Mesothelial cell of epicardium (in vitro differentiated cells): ENCODE measurements at regions not wholly inside any gene's neighbourhood (a gene's known extent, or its start where the extent isn't known, plus 50 kb on each side); places are given as distances from the start of the nearest gene placed in this dataset.

Source experiments
- DNase-seq, 2 experiments: peaks; one replicate each; pipeline ENCODE4 v3.0.0; 2021; ENCODE audit warnings: low spot score in 2 of 2; ENCODE audit not compliant: unreplicated experiment in 2 of 2
- H3K27ac Mint-ChIP-seq: 2 replicates; pipeline ENCODE4 v1.8.0; 2021; ENCODE audit warnings: mixed read lengths
- H3K27me3 Mint-ChIP-seq: 2 replicates; pipeline ENCODE4 v1.8.0; 2021; ENCODE audit warnings: low read depth, mixed read lengths
- H3K36me3 Mint-ChIP-seq: 2 replicates; pipeline ENCODE4 v1.8.0; 2021; ENCODE audit warnings: mixed read lengths
- H3K4me1 Mint-ChIP-seq: 2 replicates; pipeline ENCODE4 v1.8.0; 2021; ENCODE audit warnings: mixed read lengths
- H3K4me3 Mint-ChIP-seq: 2 replicates; pipeline ENCODE4 v1.8.0; 2021; ENCODE audit warnings: mild to moderate bottlenecking, moderate library complexity, mixed read lengths
- H3K9me3 Mint-ChIP-seq: 2 replicates; pipeline ENCODE4 v1.8.0; 2021; ENCODE audit warnings: mixed read lengths
- TF ChIP-seq, protein P1 (sequence below): fragments of 200-600 bp; sonication (generic); IDR thresholded peaks from one replicate; pipeline ENCODE4 v1.5.0; 2021; ENCODE audit warnings: antibody characterized with exemption; ENCODE audit not compliant: unreplicated experiment

DNA sequence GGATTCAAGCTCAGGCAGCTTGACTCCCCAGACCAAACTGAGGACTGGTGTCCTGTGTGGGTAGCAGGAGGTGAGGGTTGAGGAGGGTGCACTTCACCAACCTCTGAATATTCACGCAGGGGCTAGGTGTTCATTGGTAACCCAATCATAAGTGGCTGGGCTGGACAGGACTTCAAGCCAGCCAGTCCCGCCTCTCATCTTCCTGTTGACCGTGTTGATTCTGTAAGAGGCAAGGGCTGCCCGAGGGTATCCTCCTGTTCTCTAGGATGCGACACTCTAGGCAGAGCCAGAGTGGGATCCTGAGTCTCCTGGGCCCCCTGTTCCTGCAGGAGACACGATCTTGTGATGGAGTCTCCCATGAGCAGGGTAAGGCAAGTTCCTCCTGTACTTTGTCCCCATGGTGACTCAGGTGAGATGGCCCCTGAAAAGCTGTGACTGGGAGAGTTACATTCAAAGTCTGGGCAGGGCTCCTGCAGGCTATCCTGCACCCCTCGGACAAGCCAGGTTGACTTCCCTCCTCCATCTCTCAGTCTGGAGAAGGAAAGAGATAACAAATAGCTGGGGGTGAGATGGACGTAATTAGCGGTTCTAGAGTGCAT, 58.1 kb upstream of the POMGNT2 start:
- TF ChIP-seq, protein P1, sequence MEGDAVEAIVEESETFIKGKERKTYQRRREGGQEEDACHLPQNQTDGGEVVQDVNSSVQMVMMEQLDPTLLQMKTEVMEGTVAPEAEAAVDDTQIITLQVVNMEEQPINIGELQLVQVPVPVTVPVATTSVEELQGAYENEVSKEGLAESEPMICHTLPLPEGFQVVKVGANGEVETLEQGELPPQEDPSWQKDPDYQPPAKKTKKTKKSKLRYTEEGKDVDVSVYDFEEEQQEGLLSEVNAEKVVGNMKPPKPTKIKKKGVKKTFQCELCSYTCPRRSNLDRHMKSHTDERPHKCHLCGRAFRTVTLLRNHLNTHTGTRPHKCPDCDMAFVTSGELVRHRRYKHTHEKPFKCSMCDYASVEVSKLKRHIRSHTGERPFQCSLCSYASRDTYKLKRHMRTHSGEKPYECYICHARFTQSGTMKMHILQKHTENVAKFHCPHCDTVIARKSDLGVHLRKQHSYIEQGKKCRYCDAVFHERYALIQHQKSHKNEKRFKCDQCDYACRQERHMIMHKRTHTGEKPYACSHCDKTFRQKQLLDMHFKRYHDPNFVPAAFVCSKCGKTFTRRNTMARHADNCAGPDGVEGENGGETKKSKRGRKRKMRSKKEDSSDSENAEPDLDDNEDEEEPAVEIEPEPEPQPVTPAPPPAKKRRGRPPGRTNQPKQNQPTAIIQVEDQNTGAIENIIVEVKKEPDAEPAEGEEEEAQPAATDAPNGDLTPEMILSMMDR: no peak
- H3K27ac Mint-ChIP-seq: no peak overlapping the region
- H3K9me3 Mint-ChIP-seq: peaks cover 21% of the 10 kb centered on the region
- peaks cover 9% of the 10 kb centered on the region for H3K27me3 Mint-ChIP-seq
- peaks cover 4% of the 10 kb centered on the region for H3K36me3 Mint-ChIP-seq
- no peak for DNase-seq
- H3K4me1 Mint-ChIP-seq: peaks cover 1% of the 10 kb centered on the region
- H3K4me3 Mint-ChIP-seq: no peak overlapping the region

DNA sequence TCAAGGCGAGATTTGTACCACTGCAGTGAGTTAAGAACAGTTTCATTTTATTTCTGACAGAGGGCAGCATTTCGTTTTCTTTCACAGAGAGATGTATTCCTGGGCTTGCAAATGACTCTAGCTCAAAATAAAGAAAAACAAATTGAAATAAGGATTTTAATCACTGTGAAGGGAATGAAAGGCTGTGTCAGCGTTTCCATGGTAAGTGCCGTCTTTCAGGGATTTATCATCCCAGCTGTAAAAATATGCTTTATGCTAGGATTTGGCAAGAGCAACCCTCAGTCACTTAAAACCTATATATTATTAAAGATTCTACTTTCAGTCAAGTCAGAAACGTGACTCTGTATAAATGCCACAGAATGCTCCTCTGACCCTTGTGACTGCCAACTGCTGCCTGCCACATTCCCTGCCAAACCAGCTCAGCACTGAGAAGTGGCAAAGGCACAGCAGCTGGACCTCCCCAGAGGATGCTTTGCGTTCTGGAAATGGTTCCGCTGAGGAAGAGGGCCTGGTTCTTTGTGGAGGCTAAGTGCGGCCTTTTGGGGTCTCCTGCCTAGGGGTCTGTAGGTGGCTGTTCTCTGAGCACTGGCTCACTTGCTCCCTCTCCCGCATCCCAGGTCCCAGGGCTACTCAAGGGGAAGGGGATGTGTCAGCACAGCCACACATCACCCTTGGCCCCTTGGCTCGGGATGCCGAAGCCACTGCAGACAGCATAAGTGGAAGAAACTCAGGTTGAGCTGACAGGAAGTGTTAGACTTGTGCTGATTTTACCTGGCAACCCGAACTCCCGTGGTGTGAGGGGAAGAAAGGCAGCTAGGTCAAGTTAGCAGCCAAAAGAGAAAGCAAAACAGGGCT, 56.6 kb upstream of the POMGNT2 start:
- H3K9me3 Mint-ChIP-seq: peaks cover 17% of the 10 kb centered on the region
- peaks cover 1% of the 10 kb centered on the region for H3K4me1 Mint-ChIP-seq
- TF ChIP-seq, protein P1: no peak
- H3K27me3 Mint-ChIP-seq: peaks cover 24% of the 10 kb centered on the region
- H3K36me3 Mint-ChIP-seq: peaks cover 4% of the 10 kb centered on the region
- DNase-seq: no peak
- no peak overlapping the region for H3K4me3 Mint-ChIP-seq
- H3K27ac Mint-ChIP-seq: no peak overlapping the region

DNA sequence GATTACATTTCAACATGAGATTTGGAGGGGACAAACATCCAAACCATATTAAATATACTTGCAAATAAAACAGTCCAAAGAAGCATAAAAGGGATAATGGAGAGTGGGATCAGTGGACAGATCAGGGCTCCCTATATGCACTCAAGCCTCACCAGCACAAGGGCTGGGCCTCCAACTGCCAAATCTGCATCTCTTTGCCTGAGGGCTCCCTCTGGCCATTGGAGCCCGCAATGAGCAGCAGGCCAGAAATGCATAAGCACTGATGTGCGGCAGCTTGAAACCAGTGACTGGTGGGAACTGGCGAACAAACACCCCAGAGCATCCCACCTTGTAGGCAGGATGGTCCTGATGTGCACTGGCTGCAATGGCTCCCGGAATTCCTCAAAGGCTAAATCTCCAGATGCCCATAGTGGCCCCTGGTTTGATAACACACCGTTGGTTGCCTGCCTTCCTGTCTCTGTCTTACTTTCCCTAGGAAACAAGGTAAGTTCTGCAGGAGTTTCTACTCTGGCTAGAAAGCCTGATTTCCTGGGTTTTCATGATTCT, 55.9 kb upstream of the POMGNT2 start:
- Mint-ChIP-seq H3K4me3 (no peak overlapping the region), H3K9me3 (peaks cover 13% of the 10 kb centered on the region), H3K36me3 (peaks cover 4% of the 10 kb centered on the region), H3K4me1 (peaks cover 1% of the 10 kb centered on the region), H3K27ac (no peak overlapping the region), H3K27me3 (peaks cover 31% of the 10 kb centered on the region)
- DNase-seq: no peak
- TF ChIP-seq, protein P1: no peak

DNA sequence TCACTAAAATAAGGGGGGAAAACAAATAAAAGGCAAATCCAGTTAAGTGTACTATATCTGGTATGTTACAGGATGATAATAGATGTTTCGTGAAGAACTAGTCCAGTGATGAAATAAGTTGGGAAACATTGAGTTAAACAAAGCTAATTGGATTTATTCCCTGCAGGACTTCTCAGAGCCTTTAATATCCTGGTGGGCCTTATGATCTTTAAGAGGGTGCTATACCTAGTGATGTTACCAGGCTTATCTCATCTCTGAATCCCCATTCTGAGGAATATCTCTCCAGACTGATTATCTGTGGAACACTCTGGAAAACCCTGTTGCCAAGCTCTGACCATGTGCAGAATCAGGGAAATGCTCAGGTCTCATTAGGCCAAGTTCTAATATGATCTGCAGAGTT, 54.8 kb upstream of the POMGNT2 start:
- Mint-ChIP-seq H3K4me1 (peaks cover 1% of the 10 kb centered on the region), H3K9me3 (peaks cover 2% of the 10 kb centered on the region), H3K4me3 (no peak overlapping the region), H3K27ac (no peak overlapping the region), H3K27me3 (peaks cover 41% of the 10 kb centered on the region), H3K36me3 (no peaks in the 10 kb centered on the region)
- TF ChIP-seq, protein P1: no peak
- DNase-seq: no peak

DNA sequence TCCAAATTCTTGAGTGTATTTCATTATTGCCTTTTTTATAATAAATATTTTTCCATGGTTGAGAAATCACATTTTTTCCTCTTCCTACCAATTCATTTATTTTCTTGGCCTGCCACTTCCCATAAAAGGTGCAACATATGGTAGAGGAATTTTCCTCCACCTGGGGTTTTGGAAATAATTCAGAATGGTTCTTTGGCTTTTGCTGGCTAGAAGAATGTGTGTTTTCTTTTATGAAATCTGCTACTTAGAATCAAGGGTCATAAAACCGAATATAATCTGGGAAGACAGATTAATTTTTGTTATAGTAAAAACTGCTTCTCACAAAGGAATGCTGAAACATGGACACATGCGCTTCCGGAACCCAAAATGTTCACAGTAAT, 54.0 kb upstream of the POMGNT2 start:
- Mint-ChIP-seq H3K4me3 (no peak overlapping the region), H3K27ac (no peak overlapping the region), H3K9me3 (no peaks in the 10 kb centered on the region), H3K36me3 (no peaks in the 10 kb centered on the region), H3K4me1 (peaks cover 1% of the 10 kb centered on the region), H3K27me3 (peaks cover 46% of the 10 kb centered on the region)
- TF ChIP-seq, protein P1: no peak
- DNase-seq: no peak
